GM12872 (cell line): ENCODE measurements at regions not wholly inside any gene's neighbourhood (a gene's known extent, or its start where the extent isn't known, plus 50 kb on each side); places are given as distances from the start of the nearest gene placed in this dataset.

ENCODE experiments used
- CTCF ChIP-seq: IDR thresholded peaks from 3 replicates; pipeline ENCODE4 v1.5.1; 2011; ENCODE audit warnings: low read depth, mild to moderate bottlenecking, low read length, moderate library complexity; ENCODE audit not compliant: insufficient read depth

- TF ChIP-seq CTCF = no peak
These were observed 1063.4 kb upstream of the CHAC2 start for GRCh38 chr2:52704251-52704650.

DNA sequence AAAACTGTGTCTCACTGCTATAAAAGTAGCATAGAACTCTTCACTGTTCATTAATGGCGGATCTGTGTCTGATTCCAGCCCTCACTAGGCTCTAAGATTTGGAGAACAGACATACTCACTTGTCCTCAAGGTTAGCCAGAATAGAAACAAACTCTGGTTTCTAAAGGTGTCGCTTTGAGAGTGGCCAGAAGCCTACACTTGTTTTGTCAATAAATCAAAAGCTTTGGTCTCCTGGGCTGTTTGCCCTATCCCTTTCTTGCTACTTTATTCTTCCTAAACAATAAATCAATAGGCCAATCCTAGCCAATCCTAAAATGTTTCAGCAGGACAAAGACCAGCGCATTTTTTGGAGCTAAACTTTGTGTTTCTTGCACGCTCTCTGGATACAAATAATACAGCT, 1064.6 kb upstream of the CHAC2 start:
- TF ChIP-seq CTCF = no peak

DNA sequence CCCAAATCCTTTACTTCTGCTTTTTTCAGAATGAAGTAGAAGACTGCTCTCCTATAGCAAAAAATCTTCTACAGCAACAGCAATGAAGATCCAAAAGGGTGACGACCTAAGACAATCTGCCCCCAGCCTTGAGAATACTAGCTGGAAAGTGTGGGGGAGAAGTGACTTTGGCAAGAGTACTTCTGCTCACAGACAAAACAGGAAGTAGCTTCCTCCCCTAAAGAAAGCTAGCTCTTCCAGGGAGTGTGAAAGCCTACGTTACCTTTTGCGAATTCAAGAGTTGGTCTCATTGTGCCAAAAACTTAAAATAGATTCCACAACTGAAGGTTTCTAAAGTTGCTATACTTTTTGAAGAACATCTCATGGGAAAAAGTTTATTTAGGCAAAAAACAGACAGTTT, 1069.2 kb upstream of the CHAC2 start:
- TF ChIP-seq CTCF = no peak

GRCh38 chr2:52697690-52698089, 1069.9 kb upstream of the CHAC2 start:
- no peak for TF ChIP-seq CTCF

- no peak for TF ChIP-seq CTCF
These were observed 1071.9 kb upstream of the CHAC2 start for GRCh38 chr2:52695731-52696130.

- TF ChIP-seq CTCF = no peak
These were observed 1080.7 kb upstream of the CHAC2 start for GRCh38 chr2:52686935-52687334.

GRCh38 chr2:52676056-52676455, 1091.5 kb upstream of the CHAC2 start:
- TF ChIP-seq CTCF = no peak

GRCh38 chr2:52668724-52669123, 1098.9 kb upstream of the CHAC2 start:
- no peak for TF ChIP-seq CTCF
